MCF 10A (cell line): ENCODE measurements at regions not wholly inside any gene's neighbourhood (a gene's known extent, or its start where the extent isn't known, plus 50 kb on each side); places are given as distances from the start of the nearest gene placed in this dataset.

ENCODE experiments used
- BruUV-seq: library from RNA; stranded (reverse); fragments of 400-500 nt; replicated peaks from 2 replicates; lab custom pipeline; 2021; lab: Mats Ljungman, UMichigan
- CTCF ChIA-PET: fragments of 300-600 bp; sonication (Branson Sonifier 250); formaldehyde crosslinking; extraction: SDS; loops from one replicate; lab custom pipeline; 2021; ENCODE audit warnings: antibody characterized with exemption, inconsistent platforms; lab: Yijun Ruan, JAX
- POLR2A ChIA-PET: fragments of 300-600, 350-650 bp; sonication (Branson Sonifier 250); formaldehyde crosslinking; extraction: SDS; loops from one replicate; lab custom pipeline; 2020; ENCODE audit warnings: antibody characterized with exemption, inconsistent platforms; lab: Yijun Ruan, JAX
- DNase-seq: peaks from one replicate; pipeline ENCODE4 v3.0.0-alpha.2; 2018; ENCODE audit not compliant: unreplicated experiment
- H3K27ac Mint-ChIP-seq: one replicate; pipeline ENCODE4 v1.8.0; 2022; ENCODE audit warnings: mild to moderate bottlenecking, low read depth, mixed read lengths; ENCODE audit not compliant: unreplicated experiment
- H3K27me3 Mint-ChIP-seq: one replicate; pipeline ENCODE4 v1.8.0; 2022; ENCODE audit warnings: mixed read lengths; ENCODE audit not compliant: insufficient read depth, unreplicated experiment
- H3K36me3 Mint-ChIP-seq: one replicate; pipeline ENCODE4 v1.8.0; 2022; ENCODE audit warnings: mild to moderate bottlenecking, moderate library complexity, mixed read lengths; ENCODE audit not compliant: insufficient read depth, unreplicated experiment
- H3K4me1 Mint-ChIP-seq: one replicate; pipeline ENCODE4 v1.8.0; 2022; ENCODE audit warnings: mixed read lengths; ENCODE audit not compliant: insufficient read depth, unreplicated experiment
- H3K4me3 Mint-ChIP-seq: one replicate; pipeline ENCODE4 v1.8.0; 2022; ENCODE audit warnings: mild to moderate bottlenecking, moderate library complexity, mixed read lengths; ENCODE audit not compliant: unreplicated experiment
- H3K9me3 Mint-ChIP-seq: one replicate; pipeline ENCODE4 v1.8.0; 2022; ENCODE audit warnings: mixed read lengths; ENCODE audit not compliant: unreplicated experiment
- intact Hi-C: fragments of 100-400 bp; cut with micrococcal nuclease; formaldehyde crosslinking; loops from 2 replicates; pipeline ENCODE4 v1.14.1; 2022
- TF ChIP-seq, protein P1 (sequence below): fragments of 200-600 bp; IDR thresholded peaks from one replicate; pipeline ENCODE4 v1.8.0; 2022; ENCODE audit warnings: antibody characterized with exemption, mild to moderate bottlenecking; ENCODE audit not compliant: unreplicated experiment

- ChIA-PET POLR2A (no interaction called here), CTCF (interaction anchor here (2.1 to 2.9 kb wide), 3 partner anchors 21 to 325 kb away, joined by 7 to 17 read pairs (median 13); no protein-coding TSS in a partner anchor)
- peaks cover 48% of the 10 kb centered on the region for H3K27me3 Mint-ChIP-seq
- BruUV-seq, result no TSS peak
- no peaks in the 10 kb centered on the region for H3K9me3 Mint-ChIP-seq
- no peak overlapping the region for H3K27ac Mint-ChIP-seq
- no peak overlapping the region for H3K4me3 Mint-ChIP-seq
- no peaks in the 10 kb centered on the region for H3K36me3 Mint-ChIP-seq
- DNase-seq, result no peak
- TF ChIP-seq, protein P1, sequence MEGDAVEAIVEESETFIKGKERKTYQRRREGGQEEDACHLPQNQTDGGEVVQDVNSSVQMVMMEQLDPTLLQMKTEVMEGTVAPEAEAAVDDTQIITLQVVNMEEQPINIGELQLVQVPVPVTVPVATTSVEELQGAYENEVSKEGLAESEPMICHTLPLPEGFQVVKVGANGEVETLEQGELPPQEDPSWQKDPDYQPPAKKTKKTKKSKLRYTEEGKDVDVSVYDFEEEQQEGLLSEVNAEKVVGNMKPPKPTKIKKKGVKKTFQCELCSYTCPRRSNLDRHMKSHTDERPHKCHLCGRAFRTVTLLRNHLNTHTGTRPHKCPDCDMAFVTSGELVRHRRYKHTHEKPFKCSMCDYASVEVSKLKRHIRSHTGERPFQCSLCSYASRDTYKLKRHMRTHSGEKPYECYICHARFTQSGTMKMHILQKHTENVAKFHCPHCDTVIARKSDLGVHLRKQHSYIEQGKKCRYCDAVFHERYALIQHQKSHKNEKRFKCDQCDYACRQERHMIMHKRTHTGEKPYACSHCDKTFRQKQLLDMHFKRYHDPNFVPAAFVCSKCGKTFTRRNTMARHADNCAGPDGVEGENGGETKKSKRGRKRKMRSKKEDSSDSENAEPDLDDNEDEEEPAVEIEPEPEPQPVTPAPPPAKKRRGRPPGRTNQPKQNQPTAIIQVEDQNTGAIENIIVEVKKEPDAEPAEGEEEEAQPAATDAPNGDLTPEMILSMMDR, result no peak
- intact Hi-C loops, result no loop called here
- no peaks in the 10 kb centered on the region for H3K4me1 Mint-ChIP-seq
Measured at GRCh38 chr1:116463730-116464129, 90.7 kb downstream of the ATP1A1 start.
